ENCODE measurements at regions not wholly inside any gene's neighbourhood (a gene's known extent, or its start where the extent isn't known, plus 50 kb on each side); places are given as distances from the start of the nearest gene placed in this dataset.

DNA sequence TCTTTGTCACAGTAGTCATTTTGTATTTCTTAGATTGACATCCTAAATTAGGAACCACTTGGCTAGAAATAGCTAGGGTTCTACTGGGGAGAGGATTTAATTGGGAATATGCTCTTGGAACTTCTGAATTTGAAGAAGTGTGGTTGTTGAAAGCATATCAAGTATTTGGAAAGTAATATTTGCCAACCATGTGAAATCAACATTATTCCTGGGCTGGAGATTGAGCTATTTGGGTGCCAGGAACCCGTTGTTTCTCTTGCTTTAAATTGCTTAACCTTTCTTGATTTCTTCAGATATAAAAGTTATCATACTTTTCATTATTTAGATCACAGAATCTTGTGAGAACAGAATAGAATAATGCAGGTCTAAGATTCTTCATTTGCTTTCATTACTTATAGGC lies 178.4 kb upstream of the ELL2 start:
- TF ChIP-seq CTCF (IDR thresholded peaks at IDR 0.05) (no peak), POLR2A (IDR thresholded peaks at IDR 0.05) (no peak)
